Midbrain (tissue), 1 donor: ENCODE measurements at regions not wholly inside any gene's neighbourhood (a gene's known extent, or its start where the extent isn't known, plus 50 kb on each side); places are given as distances from the start of the nearest gene placed in this dataset.

Experiments used
- DNase-seq: peaks from one replicate; lab custom pipeline; 2025; lab: John Stamatoyannopoulos, UW

DNA sequence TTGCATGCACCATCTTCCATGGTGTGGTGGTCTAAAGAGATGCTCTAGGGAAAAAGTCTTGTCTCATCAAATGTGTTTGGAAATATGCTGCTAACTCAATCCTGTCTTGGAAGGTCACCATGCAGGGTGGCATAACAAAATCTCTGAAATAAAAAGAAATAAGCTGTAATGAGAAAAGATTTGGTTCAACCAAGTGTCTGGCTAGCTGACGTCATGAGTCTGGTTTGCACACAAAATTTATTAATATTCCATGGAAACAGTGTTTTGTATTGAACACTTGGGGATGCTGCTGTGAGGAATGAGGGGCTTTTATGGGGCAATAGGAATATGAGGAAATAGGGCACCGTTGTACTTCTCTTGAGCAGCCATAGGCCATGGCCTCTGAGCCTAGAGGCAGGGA lies 575.7 kb upstream of the CDH5 start:
- no peak for DNase-seq

DNA sequence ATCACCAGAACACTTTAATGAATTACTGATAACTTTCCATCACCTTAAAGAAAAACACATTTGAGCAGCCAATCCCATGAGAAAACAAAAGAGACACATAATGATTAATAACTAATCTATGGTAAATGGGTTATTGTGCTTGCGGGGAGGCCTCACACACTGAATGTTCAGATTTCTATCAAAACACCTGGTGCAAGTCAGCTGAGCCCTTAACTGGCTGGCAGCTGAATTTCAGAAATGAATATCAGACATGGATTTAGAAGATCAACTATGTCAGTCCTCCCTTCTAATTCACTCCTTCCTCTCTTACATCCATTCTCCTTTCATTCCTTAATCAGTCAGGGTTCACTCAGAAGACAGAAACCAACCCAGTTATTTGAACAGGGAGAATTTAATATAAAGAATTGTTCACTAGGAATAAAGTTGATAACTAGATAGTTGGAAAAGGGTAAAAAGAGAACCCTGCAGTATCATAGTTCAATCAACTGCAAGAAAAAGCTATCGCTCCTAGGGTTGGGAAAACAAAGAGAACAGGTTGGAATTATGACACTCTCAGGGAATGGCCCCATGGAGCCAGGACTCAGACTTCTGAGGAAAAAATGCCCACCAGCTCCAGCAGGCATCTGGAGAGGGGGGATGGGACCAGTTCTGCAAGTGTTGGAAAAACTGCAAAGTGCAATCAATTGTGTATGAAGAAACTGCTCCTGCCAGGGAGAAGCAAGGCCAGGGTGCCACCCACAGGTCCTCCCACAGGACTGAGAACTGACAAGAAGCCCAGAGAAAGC lies 577.1 kb upstream of the CDH5 start:
- DNase-seq: no peak

DNA sequence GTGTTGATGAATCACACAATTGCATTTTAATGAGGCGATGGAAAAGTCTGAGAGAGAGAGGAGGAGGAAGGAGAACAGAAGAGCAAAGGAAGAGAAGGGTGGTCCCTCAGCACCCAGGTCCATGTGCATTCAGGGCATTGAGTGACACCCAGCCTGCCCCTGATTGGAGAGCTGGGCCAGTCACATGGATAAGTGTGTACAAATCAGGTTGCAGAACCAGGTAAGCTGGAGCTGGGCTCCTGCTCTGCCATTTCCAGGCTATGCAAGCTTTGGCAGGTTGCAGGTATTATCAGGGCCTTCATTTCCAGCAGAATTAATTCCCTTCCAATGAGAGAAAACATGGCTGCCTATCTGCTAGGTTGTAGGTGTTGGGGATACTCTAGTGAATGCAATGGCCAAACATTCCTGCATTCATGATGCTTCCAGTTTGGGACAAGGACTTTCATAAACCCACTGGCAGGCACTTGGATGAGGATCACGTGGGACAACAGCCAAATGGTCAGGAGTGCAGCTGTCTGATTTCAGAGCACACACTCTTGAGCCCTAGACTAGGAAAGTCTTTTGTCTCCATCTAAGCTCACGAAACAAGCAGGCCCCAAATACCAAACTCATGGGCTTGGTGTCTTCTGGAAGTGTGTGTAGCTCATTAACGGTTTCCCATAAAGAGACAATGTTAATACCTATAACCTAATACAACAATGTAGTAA lies 577.9 kb upstream of the CDH5 start:
- DNase-seq: no peak

DNA sequence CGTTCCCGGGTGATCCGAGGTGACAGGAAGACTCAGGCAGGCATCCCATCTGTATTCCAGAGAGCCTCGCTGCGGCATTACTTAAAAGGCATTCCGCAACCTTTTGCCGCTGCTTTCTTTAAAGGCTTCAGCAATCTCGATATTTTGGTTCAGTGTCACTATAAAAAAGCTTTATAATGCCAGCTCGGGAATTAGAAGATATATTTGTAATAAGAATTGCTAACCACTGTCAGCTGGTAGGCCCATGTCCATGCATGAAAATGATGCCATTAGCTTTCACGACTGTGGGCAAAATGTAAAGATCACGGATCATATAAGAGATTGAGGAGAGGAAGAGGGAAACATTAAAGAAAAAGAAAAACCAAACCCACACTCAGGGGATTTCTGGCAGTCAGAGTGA lies 578.6 kb upstream of the CDH5 start:
- DNase-seq: no peak

DNA sequence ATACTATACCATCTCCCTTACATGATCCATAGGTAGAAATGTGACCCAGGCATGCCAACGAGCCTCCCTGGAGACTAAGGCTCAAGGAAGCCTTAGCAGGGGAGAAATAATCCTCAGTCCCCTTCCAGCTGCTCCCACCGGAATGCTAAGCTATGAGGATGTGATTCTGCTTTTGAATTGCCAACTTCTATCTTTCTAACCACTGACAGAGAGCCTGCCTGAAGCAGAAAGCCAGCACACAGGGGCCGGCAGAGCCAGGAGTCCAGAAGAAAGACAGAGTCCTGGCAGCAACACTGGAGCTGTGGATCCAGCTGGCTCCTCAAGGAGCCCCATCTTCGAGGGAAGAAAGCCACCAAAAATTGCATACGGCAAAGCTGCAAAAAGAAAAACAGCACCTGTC lies 579.6 kb upstream of the CDH5 start:
- no peak for DNase-seq

DNA sequence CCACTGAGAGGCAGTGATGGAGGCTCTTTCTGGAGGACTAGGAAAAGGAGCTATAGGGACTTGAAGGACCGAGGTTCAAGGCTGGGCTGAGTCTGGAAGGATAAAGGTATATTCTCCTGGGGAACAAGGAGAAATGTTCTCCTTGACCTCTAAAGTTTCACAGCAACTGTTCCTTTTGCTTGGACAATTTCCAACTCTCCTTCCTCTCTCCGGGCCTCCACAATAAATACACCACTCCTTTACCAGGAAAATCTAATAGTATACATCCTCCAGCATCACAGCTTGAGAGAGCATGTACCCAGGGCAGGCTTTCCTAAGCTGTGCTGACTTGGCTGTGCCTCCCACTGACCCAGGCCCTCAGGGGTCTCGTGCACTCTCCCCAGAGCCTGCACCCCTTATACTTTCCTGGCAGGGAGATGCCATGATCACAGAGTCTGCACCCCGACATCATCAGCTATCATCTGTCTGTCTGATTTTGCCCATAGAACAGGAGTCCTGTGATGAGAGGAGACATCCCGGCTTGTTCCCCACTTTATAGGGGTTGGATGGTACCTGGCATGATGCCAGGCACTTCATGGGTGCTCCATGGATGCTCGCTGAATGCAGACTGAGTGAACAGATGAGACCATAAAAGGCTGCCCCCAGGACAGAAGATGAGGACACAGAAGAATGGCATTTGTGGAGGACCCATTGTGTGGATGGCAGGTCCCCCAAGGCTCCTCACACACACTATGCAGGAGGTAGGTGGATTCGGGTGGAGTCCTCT lies 582.6 kb upstream of the CDH5 start:
- no peak for DNase-seq

DNA sequence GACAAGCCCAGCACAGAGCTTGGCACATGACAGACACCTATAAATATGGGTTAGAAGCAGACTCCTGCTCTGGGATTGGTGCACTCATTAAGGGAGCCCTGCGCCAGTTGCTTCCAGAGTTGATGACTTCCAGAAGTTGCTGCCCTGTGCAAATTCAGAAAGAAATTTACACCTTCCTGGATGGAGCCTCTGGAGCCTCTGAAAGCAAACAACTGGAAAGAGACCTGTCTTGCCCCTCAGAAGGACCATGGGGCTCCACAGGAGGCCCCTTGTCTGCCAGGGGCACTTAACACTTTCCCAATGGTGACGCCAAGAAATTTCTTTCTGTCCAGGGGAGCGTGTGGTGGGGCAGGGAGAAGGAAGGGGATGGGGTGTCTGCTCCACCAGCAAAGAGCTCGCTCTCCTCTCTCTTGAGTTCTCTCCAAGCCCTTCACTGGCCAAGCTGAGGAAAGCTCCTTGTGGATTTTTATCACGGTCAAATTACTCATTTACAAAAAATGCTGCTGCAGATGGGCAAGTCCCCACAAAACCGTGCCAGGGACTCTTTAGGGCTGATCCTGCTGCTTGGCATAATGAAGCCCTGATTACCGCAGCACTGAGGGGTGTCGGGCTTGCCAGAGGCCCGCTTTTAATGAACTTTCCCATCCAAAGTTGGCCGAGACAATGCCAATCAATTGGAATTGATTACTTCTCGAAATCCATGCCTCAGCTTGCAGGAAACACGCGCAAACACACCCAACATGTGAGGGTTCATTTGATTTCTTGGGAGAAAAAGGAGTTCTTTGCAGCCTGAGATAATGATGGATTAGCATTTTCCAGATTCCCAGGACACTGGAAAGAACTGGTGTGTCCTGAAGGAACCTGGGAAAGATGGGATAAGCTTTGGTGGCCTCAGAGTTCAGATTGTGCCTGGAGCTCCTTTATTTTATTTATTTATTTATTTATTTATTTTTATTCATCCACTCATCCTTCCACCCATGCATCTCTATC lies 583.6 kb upstream of the CDH5 start:
- DNase-seq: no peak

DNA sequence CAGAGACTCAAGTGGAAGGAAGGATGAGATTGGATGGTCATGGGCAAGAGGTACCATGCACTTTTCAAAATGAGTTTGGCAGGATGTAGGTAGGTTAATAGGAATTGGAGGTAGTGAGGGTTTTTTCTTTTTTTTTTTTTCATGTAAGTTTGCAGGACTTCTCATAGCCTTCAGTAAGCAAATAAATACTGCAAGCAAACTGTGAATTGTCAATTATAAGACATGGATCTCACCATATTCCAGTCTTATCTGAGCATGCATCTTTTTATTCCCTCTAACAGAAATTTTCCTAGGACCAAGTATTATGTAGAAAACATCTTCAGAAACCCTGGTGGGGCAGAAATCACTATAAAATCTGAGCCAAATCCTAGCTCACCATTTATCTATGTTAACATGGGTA lies 584.6 kb upstream of the CDH5 start:
- DNase-seq: no peak

DNA sequence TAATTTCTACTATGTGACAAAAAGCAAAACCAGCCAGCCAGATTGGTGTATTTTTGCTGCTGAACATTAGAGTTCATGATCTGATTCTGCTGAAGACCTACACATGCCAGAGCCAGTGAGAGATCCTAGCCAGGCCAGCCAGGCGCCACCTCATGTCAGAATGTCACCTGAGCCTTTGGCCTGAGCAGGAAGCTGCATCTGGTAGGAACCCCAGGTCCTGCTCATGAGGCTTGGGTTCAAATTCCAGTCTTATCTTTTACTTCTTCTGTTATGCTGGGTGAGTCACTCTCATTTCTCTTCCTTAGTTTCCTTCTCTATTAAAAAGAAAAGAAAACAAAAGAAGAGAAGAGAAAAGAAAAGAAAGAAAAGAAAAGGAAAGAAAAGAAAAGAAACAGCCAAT lies 585.1 kb upstream of the CDH5 start:
- no peak for DNase-seq

DNA sequence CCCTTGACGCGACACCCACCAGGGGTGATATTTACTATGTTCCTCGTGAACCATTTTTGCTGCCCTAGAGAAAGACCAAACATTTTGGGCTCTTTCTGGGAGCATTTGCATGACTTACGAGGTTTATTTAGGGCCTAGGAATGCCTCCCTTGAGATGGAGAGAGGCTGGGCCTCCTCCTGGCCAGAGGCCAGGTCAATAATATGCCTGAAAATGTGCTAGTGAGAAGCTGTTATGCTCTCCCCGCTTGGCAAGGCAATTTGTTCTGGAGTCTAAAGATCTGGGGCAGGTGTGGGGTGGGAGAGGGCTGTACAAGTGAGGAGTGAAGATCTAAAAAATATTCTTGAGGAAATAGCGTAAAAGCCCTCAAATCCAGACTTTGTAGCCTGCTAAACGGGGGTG lies 587.3 kb upstream of the CDH5 start:
- no peak for DNase-seq

DNA sequence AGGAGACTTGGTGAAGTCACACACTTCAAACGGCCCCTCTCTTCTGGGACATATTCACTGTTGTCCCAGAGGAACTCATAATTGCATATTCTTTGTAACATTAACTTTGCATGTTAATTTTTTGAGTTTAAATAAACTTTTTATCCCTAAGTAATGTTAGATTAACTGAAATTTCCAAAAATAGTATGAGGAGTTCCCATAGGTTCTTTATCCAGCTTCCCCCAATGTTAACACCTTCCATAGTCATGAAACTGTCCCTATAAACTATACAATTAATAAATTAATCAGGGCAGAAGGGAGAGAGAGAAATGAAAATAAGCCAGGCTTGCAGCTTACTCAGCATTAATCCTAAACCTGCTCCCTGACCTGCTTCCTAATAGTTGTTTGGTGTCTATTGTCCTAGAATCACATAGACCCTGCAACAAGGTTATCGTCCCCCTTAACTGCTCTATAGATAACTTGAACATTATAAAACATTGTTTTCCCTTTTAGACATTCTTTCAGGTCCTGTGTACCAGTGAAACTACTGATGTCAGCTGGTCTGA lies 589.8 kb upstream of the CDH5 start:
- DNase-seq: no peak

DNA sequence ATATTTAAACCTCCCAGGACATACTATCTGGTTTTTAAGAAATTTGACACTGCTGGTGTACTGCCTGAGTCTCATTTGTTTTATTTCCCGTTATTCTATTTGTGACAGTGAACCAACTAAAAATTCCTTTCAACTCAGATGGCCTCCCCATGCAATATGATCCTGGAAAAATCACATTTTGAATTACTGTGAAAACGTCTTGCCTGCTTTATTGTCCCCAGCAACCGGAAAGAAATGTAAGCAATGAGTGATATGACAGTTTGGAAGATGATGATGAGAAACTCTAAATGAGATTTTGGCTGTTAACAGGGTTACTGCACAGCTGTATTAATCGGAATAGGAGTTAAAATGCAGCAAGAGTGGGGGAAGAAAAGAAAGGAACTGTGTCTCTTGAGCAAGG lies 590.7 kb upstream of the CDH5 start:
- DNase-seq: no peak

DNA sequence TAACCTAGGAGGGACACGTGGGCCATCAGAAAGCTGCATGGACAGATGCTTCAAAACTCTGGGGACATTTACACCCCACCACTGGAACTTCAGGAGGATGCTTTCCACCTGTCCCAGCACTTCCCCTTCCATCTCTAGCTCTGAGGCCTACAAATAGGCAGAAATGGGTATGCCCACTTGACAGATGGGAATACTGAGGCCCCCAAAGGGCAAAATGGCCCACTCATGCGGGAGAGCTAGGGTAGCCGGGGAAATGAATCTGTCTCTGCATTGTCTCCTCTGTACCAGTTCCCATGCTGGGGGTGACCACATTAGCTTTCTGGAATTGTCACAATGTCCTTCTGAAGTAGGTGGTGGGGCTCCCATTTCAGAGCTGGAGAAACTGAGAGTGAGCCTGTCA lies 592.1 kb upstream of the CDH5 start:
- DNase-seq: no peak

DNA sequence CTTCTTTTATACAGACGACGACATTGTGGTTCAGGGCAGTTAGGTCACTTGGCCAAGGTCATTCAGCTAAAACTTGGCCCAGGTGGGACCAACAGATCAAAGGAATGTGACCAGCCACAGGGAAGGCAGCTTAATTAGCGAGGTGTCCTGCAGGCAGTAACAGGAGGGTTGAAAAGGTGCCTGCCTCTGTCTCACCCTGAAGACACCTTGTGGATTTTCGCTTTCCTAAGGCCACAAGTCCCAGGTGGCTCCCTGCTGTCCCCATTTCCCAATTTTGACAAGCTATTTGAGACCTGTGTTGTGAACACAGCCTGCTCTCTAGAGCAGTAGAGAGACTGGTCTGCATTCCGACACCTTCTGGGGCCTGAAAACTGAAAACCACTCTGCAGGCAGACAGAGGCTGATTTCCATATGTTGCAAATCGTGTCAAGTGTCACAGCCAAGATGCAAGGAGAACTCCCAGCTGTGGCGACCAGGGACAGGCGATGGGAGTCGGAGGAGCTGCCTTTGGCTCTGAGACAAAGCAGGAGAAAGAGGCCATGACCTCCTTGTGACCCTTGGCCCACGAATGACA lies 593.1 kb upstream of the CDH5 start:
- no peak for DNase-seq

DNA sequence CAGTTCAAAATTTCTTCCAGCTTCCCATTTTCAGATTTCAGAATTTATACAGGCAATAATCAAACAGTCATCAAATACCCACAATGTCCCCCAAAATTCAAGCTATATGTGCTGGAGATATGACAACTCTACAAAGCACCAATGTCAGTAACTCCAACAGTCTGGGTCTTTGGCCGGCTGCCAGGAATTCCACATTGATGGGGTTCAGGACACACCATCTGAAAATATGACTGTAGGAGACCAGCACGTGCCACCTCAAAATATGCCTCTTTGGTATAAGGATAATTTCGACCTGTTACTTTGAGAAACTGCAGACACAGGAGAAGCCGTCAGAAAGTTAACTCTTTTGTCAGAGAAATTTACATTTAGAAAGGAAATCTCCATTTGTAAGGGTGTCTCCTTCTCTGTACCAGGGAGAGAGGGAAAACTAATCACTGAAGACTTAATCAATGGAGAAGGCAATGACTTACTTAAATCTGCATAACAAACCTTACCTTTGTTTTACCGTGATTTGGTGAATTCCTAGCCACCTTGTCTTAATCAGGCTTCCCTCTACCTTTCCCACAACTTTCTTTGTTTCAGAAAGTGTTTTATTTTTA lies 594.3 kb upstream of the CDH5 start:
- DNase-seq: no peak

DNA sequence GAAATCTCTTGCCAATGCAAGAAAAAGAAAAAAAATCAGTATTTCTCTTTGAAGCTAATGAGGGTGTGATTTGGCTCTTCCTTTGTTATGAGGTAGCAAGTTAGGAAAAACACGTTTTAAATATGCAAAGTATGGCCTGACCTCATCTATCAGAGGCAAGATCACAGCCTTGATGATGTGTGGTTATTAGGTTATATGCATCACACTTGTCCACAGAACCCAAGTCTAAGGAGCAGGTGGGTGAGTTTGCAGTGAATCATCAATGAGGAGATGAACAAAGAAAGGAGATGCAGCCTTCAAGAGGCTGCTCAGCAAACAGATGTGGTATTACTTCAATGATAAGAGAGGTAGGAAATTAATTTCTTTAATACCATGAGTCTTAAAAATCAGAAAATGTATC lies 594.8 kb upstream of the CDH5 start:
- no peak for DNase-seq

DNA sequence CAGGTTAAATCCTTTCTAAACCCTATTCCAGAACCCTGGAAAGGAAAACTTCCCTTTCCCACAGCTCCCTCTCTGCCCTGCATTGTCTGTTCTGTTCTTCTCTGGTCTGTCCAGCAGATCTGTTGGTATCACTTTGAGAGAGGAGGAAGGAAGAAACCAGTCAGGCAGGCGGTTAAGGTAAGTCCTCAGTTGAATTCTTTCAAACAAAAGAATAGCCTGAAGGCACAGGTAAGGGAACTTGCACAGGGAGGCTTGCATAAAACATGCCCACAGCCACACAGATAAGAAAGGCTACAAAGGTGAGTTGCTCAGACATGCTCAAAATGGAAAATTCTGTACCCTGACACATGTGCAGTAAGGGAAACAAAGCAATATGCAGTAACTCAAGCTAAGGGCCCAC lies 595.7 kb upstream of the CDH5 start:
- no peak for DNase-seq

DNA sequence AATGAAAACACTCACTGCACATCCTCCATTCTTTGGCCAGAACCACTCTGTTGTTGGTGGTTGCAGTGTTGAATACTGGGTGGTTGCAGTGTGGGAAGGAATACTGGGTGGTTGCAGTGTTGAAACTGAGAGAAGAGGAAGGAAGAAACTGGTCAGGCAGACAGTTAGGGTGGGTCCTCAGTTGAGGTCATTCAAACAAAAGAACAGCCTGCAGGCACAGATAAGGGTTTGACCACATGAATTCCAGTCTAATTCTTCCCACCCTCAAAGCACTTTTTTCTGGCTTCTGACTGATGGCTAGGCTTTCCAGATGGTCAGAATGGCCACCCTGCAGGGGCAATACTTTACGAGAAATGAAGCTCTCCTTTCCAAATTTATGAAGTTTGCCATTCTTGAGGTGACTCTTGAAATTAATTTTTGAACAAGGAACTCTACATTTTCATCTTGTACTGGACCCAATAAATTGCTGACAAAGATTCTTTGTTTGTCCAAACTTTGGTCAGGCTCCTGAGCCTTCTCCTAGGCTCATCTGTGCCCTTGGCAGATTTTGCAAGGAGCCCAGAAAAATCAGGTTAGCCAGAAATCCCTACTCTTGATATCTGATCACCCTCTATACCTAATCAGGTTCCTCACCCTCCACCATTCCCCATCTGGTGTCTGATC lies 596.6 kb upstream of the CDH5 start:
- DNase-seq: no peak

DNA sequence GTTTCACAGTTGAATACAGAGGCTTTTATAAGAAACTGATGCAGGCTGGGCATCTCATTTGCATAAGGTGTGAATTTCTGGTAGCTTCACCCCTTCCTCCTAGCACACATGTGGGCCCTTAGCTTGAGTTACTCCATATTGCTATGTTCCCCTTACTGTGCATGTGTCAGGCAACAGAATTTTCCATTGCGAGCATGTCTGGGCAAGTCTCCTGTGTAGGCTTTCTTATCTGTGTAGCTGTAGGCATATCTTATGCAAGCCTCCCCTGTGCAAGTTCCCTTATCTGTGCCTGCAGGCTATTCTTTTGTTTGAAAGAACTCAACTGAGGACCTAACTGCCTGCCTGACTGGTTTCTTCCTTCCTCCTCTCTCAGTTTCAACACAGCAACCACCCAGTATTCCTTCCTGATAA lies 597.4 kb upstream of the CDH5 start:
- DNase-seq: no peak

DNA sequence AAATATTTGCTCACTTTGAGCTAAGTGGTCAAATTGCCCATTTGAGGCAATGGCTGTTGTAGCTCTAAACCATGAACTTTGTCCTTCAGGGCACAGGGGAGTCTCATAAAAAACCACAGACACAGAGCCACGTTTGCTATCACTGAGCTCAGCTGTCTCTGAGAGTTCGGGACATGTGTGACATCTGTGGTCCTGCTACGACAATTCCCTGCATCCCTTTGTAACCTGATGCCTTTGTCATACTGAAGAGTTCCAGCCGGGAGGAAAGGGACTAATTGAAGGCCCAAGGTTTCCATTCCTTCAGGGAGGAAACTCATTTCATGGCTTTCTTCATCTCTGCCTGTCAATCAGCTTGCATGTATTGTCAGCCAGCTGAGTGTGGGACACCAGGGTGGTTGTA lies 599.4 kb upstream of the CDH5 start:
- DNase-seq: no peak
